HG03064 (cell line): ENCODE measurements at regions not wholly inside any gene's neighbourhood (a gene's known extent, or its start where the extent isn't known, plus 50 kb on each side); places are given as distances from the start of the nearest gene placed in this dataset.

Experiments
- ATAC-seq: cut with Tn5 transposase; IDR thresholded peaks from one replicate; pipeline ENCODE4 v1.9.1; 2021; ENCODE audit warnings: low read depth; ENCODE audit not compliant: unreplicated experiment

DNA sequence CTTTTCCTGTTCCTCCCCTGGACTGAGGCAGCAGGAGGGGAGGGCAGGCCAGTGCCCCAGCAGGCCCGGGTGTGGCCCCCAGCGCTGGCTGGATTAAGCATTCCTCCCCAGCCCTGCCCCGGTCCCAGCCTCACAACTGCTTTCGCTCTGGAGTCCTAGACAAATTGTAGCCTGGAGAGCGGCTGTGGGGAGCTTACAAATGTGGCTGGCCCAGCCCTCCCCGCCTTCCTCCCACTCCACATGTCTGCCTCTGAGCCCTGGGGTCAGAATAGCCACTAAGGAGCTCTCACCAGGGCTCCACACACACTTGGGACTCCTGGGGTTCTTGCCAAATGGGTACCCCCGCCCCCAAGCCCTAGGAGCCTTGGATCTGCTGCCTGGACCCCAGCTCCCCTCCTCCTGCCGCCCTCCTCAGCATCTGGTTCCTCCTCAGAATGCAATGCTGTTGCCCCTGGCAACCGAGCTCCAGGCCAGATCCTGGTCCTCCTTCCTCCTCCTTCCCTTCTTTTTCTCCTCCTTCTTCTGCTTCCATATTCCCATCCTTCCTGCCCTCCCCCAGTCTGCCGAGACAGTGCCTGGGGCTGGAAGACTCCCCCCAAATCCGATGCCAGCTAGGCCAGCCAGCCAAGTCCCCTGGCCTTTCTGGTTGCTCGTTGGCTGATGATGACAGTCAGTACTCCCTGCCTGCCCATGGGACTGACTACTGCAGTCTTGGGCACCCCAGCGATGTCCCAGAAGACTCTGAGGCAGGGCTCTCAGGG is 91.1 kb downstream of the LINGO1 start:
- ATAC-seq: no peak

GRCh38 chr15:77540312-77541060 is 92.2 kb downstream of the LINGO1 start:
- ATAC-seq: no peak

GRCh38 chr15:77538793-77539497 is 93.8 kb downstream of the LINGO1 start:
- ATAC-seq: no peak

DNA sequence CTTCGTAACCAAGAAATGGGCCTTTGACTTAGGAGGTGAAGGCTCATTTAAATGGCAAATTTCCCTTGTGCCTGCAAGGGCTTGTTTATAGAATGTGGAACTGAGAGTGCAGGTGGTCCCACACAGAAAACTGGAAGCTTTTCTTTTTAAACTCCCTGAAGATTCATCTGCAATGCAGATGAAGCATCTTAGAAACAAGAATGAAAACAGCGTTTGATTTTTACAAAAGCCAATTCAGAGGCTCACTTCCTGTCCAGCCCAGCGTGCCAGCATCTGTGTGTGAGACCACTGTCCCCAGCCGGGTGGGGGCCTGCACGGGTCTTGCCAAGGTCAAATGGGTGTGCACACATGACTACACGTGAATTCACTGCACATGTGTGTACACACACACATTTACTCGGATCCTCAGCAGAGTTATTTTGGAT is 94.7 kb downstream of the LINGO1 start:
- peak; percentile 62 for ATAC-seq

GRCh38 chr15:77537006-77537405 is 95.7 kb downstream of the LINGO1 start:
- no peak for ATAC-seq

DNA sequence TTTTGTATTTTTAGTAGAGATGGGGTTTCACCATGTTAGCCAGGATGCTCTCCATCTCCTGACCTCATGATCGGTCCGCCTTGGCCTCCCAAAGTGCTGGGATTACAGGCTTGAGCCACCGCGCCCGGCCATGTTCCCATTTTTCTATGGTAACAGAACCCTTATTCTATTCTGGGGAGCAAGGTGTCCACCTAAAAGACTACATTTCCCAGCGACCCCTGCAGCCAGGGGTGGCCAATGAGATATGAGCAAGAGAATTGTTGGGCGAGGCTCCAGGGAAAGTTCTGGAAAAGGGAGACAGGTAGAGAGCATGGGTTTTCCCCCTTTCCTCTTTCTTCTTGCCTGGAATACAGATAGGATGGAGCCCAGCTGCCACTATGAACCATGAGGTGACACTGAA is 96.9 kb downstream of the LINGO1 start:
- ATAC-seq: no peak
